Esophagus muscularis mucosa (tissue), 4 donors: ENCODE measurements at regions not wholly inside any gene's neighbourhood (a gene's known extent, or its start where the extent isn't known, plus 50 kb on each side); places are given as distances from the start of the nearest gene placed in this dataset.

Experiments
- DNase-seq: peaks from one replicate; pipeline ENCODE4 v3.0.0-alpha.2; 2017; ENCODE audit errors: extremely low spot score
- H3K27ac ChIP-seq, 4 donors: fragments of 200-600 bp; sonication (generic); replicated peaks in 1 of 4; 1 replicate in 3 of 4; 2 replicates in 1 of 4; pipeline ENCODE4 v1.5.1; 2016 to 2019; ENCODE audit warnings: mild to moderate bottlenecking in 1 of 4
- H3K27me3 ChIP-seq, 4 donors: fragments of 200-600 bp; sonication (generic); one replicate each; pipeline versions ENCODE4 v1.5.1 to v1.6.0; 2016 to 2019
- H3K36me3 ChIP-seq, 4 donors: fragments of 200-600 bp; sonication (generic); one replicate each; pipeline ENCODE4 v1.5.1; 2016 to 2019
- H3K4me1 ChIP-seq, 4 donors: fragments of 200-600 bp; sonication (generic); one replicate each; pipeline ENCODE4 v1.5.1; 2016 to 2019
- H3K4me3 ChIP-seq, 4 donors: fragments of 200-600 bp; sonication (generic); 1 replicate in 2 of 4; 2 replicates in 2 of 4; pipeline ENCODE4 v1.5.1; 2016 to 2019; ENCODE audit warnings: mild to moderate bottlenecking in 4 of 4, moderate library complexity in 1 of 4
- H3K9me3 ChIP-seq, 4 donors: fragments of 200-600 bp; sonication (generic); 1 replicate in 3 of 4; 2 replicates in 1 of 4; pipeline ENCODE4 v1.5.1; 2016 to 2019
- CTCF ChIP-seq, 3 experiments: fragments of 200-600 bp in 2 of 3; fragments of 450-650 bp in 1 of 3; sonication (generic) in 2 of 3; IDR thresholded peaks; one replicate each; pipeline ENCODE4 v1.5.1; 2017 to 2019; ENCODE audit warnings: antibody characterized with exemption in 3 of 3, mild to moderate bottlenecking in 2 of 3, moderate library complexity in 1 of 3
- EP300 ChIP-seq: sonication (generic); formaldehyde crosslinking; IDR thresholded peaks from one replicate; pipeline ENCODE4 v1.6.1; 2017; ENCODE audit warnings: antibody characterized with exemption
- POLR2A ChIP-seq: fragments of 450-650 bp; IDR thresholded peaks from one replicate; pipeline ENCODE4 v1.6.1; 2017; ENCODE audit warnings: antibody characterized with exemption, moderate library complexity, mild to moderate bottlenecking, low read depth
- POLR2AphosphoS5 ChIP-seq, 2 donors: sonication (generic); formaldehyde crosslinking; IDR thresholded peaks; one replicate each; pipeline ENCODE4 v1.6.1; 2017; ENCODE audit warnings: antibody characterized with exemption in 2 of 2
- WGBS: methylation state at CpG from one replicate; pipeline ENCODE4 v1.1.5; 2018; 5-methylcytosine and 5-hydroxymethylcytosine counted together
- intact Hi-C: fragments of 100-400 bp; cut with DNase I; formaldehyde crosslinking; loops from one replicate; pipeline ENCODE4 v1.15.1; 2023

GRCh38 chr7:126119981-126120380, 1132.8 kb downstream of the GRM8 start:
- H3K4me1 ChIP-seq: no peaks in the 10 kb centered on the region
- H3K27ac ChIP-seq: no peak overlapping the region
- TF ChIP-seq POLR2A (no peak), EP300 (no peak), CTCF (IDR thresholded peaks at IDR 0.05) (no peak), POLR2AphosphoS5 (IDR thresholded peaks at IDR 0.05) (no peak)
- no peaks in the 10 kb centered on the region for H3K9me3 ChIP-seq
- intact Hi-C loops: no loop called here
- H3K27me3 ChIP-seq: no peaks in the 10 kb centered on the region
- H3K36me3 ChIP-seq: no peaks in the 10 kb centered on the region
- no peak overlapping the region for H3K4me3 ChIP-seq
- WGBS: 50% methylated on average over 1 of the region's 1 CpG
- no peak for DNase-seq

GRCh38 chr7:126103582-126103981, 1149.2 kb downstream of the GRM8 start:
- WGBS: 22% methylated on average over 1 of the region's 1 CpG
- Histone ChIP-seq H3K27me3 (no peaks in the 10 kb centered on the region), H3K27ac (no peak overlapping the region), H3K4me3 (no peak overlapping the region), H3K36me3 (no peaks in the 10 kb centered on the region), H3K4me1 (no peaks in the 10 kb centered on the region), H3K9me3 (no peaks in the 10 kb centered on the region)
- TF ChIP-seq CTCF (IDR thresholded peaks at IDR 0.05): no peak
- TF ChIP-seq EP300: no peak
- TF ChIP-seq POLR2A: no peak
- no peak for TF ChIP-seq POLR2AphosphoS5 (IDR thresholded peaks at IDR 0.05)
- no peak for DNase-seq
- intact Hi-C loops: no loop called here

- TF ChIP-seq POLR2AphosphoS5 (IDR thresholded peaks at IDR 0.05) (no peak), EP300 (no peak), CTCF (IDR thresholded peaks at IDR 0.05) (no peak), POLR2A (no peak)
- no peak overlapping the region for H3K4me3 ChIP-seq
- DNase-seq: no peak
- H3K27ac ChIP-seq: no peak overlapping the region
- no peaks in the 10 kb centered on the region for H3K4me1 ChIP-seq
- H3K9me3 ChIP-seq: peaks cover 0 to 9% (median 0%) of the 10 kb centered on the region in 4 donors
- H3K36me3 ChIP-seq: no peaks in the 10 kb centered on the region
- intact Hi-C loops: no loop called here
- no peaks in the 10 kb centered on the region for H3K27me3 ChIP-seq
These were observed 1153.4 kb upstream of the POT1 start for GRCh38 chr7:126083014-126083413.

DNA sequence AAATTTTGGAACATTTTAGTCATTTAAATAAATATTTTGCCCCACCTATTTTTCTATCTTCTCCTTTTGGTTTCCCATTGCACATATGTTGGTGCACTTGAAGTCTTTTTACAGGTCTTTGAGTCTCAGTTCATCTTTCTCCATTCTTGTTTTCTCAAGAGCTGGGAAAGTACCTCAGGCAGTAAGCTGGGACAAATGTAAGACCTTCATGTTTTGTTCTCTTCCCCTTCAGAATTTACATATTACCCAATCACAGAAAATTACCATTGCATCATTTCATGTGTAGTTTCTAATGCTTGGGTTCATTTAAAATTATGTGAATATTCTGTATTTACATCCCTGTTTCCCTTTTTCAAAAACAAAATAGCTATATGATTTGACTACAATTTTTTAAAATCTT, 1150.0 kb upstream of the POT1 start:
- no peak overlapping the region for H3K4me3 ChIP-seq
- no peak for DNase-seq
- intact Hi-C loops: no loop called here

More for the DNA sequence above, 1150.0 kb upstream of the POT1 start:
- Histone ChIP-seq H3K9me3 (no peaks in the 10 kb centered on the region), H3K4me1 (no peaks in the 10 kb centered on the region), H3K27ac (no peak overlapping the region), H3K36me3 (no peaks in the 10 kb centered on the region), H3K27me3 (no peaks in the 10 kb centered on the region)
- TF ChIP-seq CTCF (IDR thresholded peaks at IDR 0.05): no peak
- no peak for TF ChIP-seq EP300
- TF ChIP-seq POLR2AphosphoS5 (IDR thresholded peaks at IDR 0.05): no peak
- TF ChIP-seq POLR2A: no peak
